Fibroblast of villous mesenchyme (primary cell): ENCODE measurements at regions not wholly inside any gene's neighbourhood (a gene's known extent, or its start where the extent isn't known, plus 50 kb on each side); places are given as distances from the start of the nearest gene placed in this dataset.

ENCODE experiments used
- DNase-seq: peaks from one replicate; pipeline ENCODE4 v3.0.0-alpha.2; 2010; ENCODE audit warnings: low read depth
- H3K4me3 ChIP-seq: 2 replicates; pipeline ENCODE4 v1.5.1; 2011; ENCODE audit warnings: low read depth, mild to moderate bottlenecking, low read length
- TF ChIP-seq, protein P1 (sequence below): IDR thresholded peaks from 2 replicates; pipeline ENCODE4 v1.5.1; 2012; ENCODE audit warnings: low read depth, mild to moderate bottlenecking, low read length; ENCODE audit not compliant: insufficient read depth

GRCh38 chr11:122265981-122266380 lies 150.0 kb upstream of the BLID start:
- TF ChIP-seq, protein P1, sequence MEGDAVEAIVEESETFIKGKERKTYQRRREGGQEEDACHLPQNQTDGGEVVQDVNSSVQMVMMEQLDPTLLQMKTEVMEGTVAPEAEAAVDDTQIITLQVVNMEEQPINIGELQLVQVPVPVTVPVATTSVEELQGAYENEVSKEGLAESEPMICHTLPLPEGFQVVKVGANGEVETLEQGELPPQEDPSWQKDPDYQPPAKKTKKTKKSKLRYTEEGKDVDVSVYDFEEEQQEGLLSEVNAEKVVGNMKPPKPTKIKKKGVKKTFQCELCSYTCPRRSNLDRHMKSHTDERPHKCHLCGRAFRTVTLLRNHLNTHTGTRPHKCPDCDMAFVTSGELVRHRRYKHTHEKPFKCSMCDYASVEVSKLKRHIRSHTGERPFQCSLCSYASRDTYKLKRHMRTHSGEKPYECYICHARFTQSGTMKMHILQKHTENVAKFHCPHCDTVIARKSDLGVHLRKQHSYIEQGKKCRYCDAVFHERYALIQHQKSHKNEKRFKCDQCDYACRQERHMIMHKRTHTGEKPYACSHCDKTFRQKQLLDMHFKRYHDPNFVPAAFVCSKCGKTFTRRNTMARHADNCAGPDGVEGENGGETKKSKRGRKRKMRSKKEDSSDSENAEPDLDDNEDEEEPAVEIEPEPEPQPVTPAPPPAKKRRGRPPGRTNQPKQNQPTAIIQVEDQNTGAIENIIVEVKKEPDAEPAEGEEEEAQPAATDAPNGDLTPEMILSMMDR, result no peak
- DNase-seq, result no peak
- H3K4me3 ChIP-seq, result no peak overlapping the region

DNA sequence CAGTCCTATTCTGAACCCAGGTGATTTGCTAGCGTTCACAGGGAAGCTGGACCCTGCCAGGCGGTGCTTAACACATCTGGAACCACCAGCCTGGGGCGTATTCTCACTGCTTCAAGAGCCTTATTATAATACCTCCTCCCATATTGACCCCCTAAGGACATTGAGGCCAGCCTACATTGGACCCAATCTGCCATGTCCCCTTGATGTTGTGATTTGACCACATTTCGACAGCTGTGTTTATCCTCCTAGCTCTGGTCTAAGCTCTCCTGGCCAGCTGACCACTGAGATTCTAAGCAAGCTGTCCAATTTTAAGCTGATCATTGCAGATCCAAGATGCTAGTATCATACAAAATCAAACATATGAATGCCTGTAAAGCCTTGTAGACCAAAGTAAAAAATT lies 148.1 kb upstream of the BLID start:
- no peak for DNase-seq
- TF ChIP-seq, protein P1, result no peak
- no peak overlapping the region for H3K4me3 ChIP-seq

GRCh38 chr11:122261546-122261945 lies 145.5 kb upstream of the BLID start:
- TF ChIP-seq, protein P1, result no peak
- H3K4me3 ChIP-seq, result no peak overlapping the region
- peak; percentile 13 for DNase-seq

- no peak overlapping the region for H3K4me3 ChIP-seq
- DNase-seq, result no peak
- TF ChIP-seq, protein P1, result no peak
Observed at GRCh38 chr11:122259195-122259821, 143.3 kb upstream of the BLID start.

GRCh38 chr11:122258446-122259194 lies 142.6 kb upstream of the BLID start:
- DNase-seq, result no peak
- no peak overlapping the region for H3K4me3 ChIP-seq
- TF ChIP-seq, protein P1, result no peak

GRCh38 chr11:122253589-122254231 lies 137.7 kb upstream of the BLID start:
- H3K4me3 ChIP-seq, result no peak overlapping the region
- TF ChIP-seq, protein P1, result no peak
- DNase-seq, result peak; percentile 28
